Hepatic stellate cell (primary cell): ENCODE measurements at regions not wholly inside any gene's neighbourhood (a gene's known extent, or its start where the extent isn't known, plus 50 kb on each side); places are given as distances from the start of the nearest gene placed in this dataset.
"Not testable (repeated sequence)": the region's sequence is repeated elsewhere in the genome, so short reads cannot be mapped to it uniquely, and the experiment has no call there.

ENCODE experiments used
- DNase-seq: peaks from one replicate; pipeline ENCODE4 v3.0.0; 2011; ENCODE audit warnings: low spot score

- no peak for DNase-seq
These were observed 83.7 kb upstream of the PPP2R2D start for GRCh38 chr10:131816941-131817700.

GRCh38 chr10:131817866-131818509 is 82.8 kb upstream of the PPP2R2D start:
- DNase-seq: no peak

- DNase-seq: no peak
These were observed 82.1 kb upstream of the PPP2R2D start for GRCh38 chr10:131818510-131819234.

- no peak for DNase-seq
These were observed 81.4 kb upstream of the PPP2R2D start for GRCh38 chr10:131819241-131820072.

- no peak for DNase-seq
These were observed 80.2 kb upstream of the PPP2R2D start for GRCh38 chr10:131820626-131821025.

- DNase-seq: no peak
These were observed 79.3 kb upstream of the PPP2R2D start for GRCh38 chr10:131821378-131822012.

GRCh38 chr10:131822013-131822691 is 78.7 kb upstream of the PPP2R2D start:
- DNase-seq: no peak

GRCh38 chr10:131822692-131823245 is 78.0 kb upstream of the PPP2R2D start:
- DNase-seq: no peak

- not testable (repeated sequence) for DNase-seq
These were observed 77.2 kb upstream of the PPP2R2D start for GRCh38 chr10:131823601-131824099.

- no peak for DNase-seq
These were observed 76.2 kb upstream of the PPP2R2D start for GRCh38 chr10:131824371-131825149.

- no peak for DNase-seq
These were observed 75.5 kb upstream of the PPP2R2D start for GRCh38 chr10:131825150-131825848.

- no peak for DNase-seq
These were observed 74.7 kb upstream of the PPP2R2D start for GRCh38 chr10:131825960-131826650.

GRCh38 chr10:131829156-131829930 is 71.5 kb upstream of the PPP2R2D start:
- no peak for DNase-seq

- DNase-seq: no peak
These were observed 70.2 kb upstream of the PPP2R2D start for GRCh38 chr10:131830446-131831130.

- no peak for DNase-seq
These were observed 69.2 kb upstream of the PPP2R2D start for GRCh38 chr10:131831561-131831960.

GRCh38 chr10:131832056-131832685 is 68.6 kb upstream of the PPP2R2D start:
- no peak for DNase-seq

GRCh38 chr10:131833013-131833412 is 67.8 kb upstream of the PPP2R2D start:
- no peak for DNase-seq
